Activated CD4-positive, alpha-beta T cell treated with anti-CD3 and anti-CD28 coated beads, Interleukin-10, Interleukin-2, amounts not matched to agents 100 ng/mL and 50 ng/mL, durations not matched to agents 16 hours and 8 hours (primary cell): ENCODE measurements at regions not wholly inside any gene's neighbourhood (a gene's known extent, or its start where the extent isn't known, plus 50 kb on each side); places are given as distances from the start of the nearest gene placed in this dataset.

ENCODE experiments used
- DNase-seq: peaks from one replicate; pipeline ENCODE4 v3.0.0-alpha.2; 2020

- DNase-seq: no peak
Observed at GRCh38 chr4:1472911-1473518, 66.8 kb upstream of the NKX1-1 start.

- no peak for DNase-seq
Observed at GRCh38 chr4:1472148-1472797, 66.0 kb upstream of the NKX1-1 start.

DNA sequence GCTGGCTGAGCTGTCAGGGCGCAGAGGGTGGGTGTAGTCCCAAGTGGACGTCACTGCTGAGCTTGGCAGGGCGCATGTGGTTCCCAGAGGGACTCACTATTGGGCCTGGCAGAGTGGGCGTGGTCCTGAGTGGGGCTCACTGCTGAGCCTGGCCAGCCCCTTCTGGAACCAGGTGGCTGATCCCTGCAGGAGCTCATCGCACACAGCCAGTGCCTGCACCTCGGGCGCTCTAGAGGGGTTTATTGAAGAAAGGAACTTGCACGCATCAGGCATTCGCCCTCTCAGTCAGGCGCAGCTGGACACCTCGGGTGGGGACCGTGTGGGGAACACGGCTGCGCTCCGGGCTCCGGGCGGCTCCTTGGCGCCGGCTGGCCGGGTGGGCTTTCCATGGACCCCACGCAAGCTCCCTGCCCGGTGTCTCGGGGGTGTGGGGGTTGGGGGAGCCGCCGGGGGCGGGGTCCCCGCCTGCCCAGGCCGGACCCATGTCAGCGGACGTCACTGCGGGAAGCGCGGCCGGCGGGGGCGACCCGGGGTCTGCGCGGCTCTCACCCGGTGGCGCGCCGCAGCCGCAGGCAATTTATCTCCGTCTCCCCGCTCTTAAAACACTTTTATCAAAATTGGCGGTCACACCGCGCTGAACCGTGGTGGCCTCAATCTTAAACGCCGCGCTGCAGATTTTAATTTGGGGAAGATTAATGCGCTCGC, 65.4 kb upstream of the NKX1-1 start:
- DNase-seq: no peak

DNA sequence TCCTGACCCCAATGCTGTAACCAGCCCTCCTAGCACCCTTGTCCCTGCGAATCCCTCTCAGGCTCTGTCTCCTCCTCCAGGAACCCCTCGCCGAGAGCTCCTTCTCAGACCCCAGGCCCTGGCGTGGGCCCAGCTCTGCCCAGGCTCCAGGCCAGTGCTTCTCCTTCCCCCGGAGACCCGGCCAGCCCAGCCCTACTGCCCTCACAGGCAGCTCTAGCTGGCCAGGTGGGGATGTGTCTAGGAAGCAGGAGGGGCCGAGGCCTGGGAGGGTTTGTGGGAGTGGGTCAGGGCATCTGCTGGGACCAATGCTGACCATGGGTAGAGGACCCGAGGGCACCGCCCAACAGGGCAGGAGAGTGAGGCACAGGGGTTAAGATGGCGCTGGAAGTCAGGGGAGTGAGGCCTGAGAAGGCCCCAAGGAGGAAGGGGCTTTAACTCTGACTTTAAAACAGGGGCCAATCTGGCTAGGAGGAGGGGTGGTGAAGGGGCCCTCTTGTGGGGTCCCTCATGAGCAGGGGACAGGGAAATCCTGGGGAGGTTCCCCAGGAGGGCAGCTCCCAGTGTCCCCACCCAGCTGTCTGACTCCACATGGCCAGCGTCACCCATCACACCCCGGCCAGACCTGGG, 64.7 kb upstream of the NKX1-1 start:
- no peak for DNase-seq

DNA sequence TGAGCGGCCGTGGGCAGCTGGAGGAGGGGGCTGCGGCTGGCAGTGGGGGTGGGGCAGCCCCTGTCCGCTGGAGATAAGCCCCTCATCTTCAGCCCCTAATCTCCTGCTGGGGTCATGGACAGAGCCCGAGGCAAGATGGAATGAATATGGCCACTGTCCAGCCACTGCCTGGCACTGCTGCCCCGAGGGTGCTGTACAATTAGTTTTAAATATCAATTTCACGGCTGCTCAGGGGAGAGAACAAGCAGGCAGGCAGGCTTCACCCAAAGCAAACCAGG, 64.1 kb upstream of the NKX1-1 start:
- no peak for DNase-seq

- no peak for DNase-seq
Observed at GRCh38 chr4:1469607-1470392, 63.6 kb upstream of the NKX1-1 start.

DNA sequence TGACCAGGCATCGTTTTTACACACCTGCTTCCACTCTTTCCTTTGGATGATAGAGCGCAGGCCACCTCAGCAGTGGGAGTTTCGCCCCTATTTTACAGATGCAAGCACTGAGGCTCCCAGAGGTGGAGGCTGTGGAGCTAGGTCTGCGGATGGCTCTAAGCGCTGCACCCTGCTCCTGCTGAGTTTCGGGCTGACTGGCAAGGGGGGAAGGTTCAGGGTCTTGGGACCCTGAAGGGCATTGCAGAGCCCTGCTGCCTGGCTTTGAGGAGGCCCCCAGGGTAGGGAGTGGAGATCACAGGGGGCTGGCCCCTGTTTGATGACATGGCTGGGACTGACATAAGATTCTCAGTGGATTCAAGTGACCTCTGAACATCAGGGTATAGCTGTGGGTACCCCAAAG, 62.8 kb upstream of the NKX1-1 start:
- no peak for DNase-seq

- DNase-seq: no peak
Observed at GRCh38 chr4:1467581-1468458, 61.6 kb upstream of the NKX1-1 start.

- no peak for DNase-seq
Observed at GRCh38 chr4:1466863-1467165, 60.6 kb upstream of the NKX1-1 start.

DNA sequence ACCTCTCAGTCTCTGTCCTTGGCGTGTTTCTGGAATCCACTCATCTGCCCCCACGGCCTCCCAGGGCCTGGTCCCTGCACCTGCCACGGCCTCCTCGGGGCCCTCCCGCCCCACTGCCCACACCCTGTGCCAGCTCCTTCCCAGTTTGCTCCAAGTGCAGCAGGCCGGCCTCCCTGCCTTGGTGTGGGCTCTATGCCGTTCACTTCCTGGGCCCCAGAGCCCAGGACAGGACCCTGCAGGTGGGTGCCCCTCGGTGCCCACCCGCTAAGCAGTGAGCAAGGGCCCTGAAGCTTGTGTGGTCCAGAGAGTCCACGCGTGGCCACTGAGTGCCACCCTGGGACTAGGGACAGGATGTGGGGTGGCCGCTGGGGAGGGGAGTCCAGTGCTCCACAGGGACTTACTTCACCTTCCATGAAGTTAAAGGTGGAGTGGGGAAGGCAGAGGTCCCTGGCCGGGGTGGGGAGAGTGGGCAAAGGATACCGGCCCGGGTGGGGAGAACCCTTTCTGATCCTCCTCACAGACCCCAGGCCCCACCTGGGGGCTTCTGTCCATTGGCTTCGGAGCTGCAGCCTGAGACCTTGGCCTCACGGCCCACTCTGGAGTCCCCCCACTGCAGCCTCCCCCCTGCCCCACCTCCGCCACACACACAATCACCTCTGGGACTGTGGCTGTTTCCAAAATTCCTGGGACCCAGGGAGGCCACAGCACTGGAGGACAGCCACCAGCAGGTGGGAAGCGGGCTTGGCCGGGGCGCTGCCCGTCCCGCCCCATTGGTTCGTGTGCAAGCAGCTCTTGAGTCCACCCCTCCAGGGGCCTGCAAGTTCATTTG, 60.0 kb upstream of the NKX1-1 start:
- DNase-seq: no peak

DNA sequence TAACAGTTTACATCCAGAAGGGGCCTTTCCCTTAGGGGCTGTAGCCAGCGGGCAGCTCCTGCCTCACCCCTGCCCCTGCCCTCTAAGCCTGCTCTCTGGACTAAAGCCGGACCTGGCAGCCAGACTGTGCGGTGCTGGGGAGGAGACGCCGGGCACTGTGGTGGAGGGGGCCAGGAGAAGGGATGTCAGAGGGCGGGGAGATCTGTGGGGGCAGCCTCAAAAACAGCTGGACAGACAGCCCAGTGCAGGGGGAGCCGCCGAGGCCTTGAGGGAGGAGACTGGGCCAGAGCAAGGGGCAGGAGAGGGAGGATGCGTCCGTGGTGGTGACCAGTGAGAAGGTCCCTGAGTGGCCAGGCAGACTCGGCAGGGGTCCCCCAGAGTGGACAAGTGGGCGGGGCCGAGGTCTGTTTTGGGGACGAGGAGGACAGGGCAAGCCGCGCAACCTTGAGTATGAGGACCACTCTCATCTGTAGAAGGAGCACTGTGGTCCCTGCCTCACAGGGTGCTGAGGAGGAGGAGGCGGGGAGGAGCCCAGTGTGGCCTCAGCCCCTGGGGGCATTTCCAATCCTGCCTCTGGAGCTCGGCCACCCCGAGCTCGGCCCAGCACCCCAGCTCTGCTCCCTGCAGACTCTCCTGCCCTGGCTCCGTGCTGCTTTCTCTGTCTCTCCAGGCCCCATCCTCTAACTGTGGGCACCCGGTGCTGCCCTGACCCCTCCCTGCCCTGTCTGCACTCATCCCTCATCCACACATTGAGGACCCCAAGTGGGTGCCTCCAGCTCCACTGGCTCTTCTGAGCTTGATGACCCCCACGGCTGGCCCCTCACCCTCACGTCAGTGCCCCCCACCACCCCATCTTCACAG, 59.2 kb upstream of the NKX1-1 start:
- DNase-seq: no peak

GRCh38 chr4:1464581-1465171, 58.4 kb upstream of the NKX1-1 start:
- DNase-seq: no peak

DNA sequence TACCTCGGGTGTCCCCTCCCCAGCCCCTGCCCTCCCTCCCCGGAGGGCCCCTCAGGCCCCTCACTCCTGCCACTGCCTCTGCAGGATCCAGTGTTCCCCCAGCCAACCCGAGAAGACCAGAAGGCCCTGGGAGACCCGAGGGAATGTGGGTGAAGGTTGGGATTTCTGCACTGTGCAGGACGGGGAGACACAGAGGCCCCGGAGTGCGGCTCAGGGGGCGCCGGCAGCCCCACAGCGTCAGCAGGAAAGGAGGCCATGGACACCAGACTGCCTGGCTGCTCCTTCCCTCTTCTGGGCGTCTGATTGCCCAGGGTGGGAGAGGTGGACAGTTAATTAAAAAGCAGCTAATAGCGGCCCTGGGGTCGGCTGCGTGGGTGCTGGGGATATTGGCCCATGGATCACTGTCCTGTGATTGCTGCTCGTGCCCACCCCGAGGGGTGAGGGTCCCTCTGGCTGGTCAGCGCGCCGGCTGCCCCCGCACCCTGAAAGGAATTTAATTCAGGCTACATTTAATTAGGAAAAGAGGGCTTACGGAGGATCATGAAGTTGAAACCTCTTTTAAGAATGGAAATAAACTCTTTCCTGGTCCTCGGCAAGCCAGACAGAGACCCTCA, 57.8 kb upstream of the NKX1-1 start:
- DNase-seq: no peak

DNA sequence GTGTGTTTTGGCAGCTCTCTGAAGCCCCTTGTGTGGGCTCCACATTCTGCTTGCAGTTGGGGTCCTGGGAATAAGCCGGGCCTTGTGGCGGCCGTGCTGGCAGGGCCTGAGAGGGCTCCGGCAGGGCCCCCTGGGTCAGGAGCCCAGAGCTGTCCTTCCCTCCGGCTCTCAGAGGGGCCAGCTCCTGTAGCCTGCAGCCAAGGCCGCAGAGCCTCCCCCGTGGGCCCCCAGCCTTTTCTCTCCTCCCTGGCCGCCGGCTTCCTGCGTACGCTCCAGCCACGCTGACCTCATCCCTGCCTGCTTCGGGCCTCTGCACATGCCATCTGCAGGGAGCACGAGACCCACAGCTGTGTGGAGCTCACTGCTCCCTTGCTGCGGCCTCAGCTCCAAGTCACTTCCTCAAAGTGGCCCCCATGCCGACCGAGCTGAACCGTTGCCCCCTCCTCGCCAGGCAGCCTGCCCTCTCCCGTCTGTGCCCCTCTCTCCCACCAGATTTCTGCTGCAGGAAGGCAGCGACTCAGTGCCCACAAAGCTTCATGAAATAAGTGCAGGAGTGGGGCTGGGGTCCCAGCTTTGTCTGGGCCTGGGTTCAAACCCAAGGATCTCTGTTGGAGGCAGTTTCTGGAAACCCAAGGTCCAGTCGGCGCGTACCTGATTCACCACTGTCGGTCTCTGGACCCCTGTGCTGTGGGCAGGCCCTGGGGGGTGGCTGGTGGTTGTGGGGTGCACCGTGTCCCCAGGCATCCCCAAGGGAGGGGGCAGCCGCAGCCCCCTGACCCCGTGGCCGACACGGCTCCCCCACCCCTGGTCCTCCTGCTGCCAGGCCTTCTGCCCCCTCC, 57.1 kb upstream of the NKX1-1 start:
- DNase-seq: no peak

GRCh38 chr4:1462768-1463075, 56.5 kb upstream of the NKX1-1 start:
- no peak for DNase-seq

DNA sequence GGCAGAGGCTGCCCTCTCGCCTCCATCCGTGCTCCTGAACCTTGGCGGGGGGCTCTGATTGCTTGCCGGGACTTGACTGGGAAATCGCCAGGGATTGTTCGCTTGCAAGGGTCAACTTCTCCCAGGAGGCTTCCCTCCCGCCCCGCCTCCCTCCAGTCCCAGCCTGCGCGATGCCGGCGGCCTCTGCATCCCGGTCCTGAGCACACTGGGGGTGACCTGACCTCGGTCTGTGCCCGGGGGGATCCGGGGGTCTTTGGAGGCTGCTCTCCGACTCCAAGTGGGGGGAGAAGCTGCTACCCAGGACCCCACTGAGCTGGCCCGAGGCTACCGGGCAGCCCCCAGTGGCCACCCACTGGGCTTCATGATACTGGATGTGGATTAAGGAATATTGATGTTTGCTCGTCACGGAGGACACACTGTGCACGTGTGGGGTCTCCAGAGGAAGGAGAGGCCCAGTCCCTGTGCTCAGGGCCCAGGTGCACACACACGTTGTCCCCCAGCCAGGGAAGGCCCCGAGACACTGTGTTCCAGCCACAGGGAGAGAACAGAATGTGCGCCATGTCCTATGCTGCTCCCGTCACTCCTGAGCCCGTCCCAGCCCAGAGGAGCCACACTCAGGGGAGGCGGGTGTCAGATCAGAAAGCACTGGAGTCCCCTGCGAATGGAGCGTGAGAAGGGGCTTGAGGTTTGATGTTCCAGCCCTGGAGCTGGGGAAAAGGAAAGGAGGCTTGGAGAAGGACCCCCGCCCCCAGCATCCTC, 55.9 kb upstream of the NKX1-1 start:
- DNase-seq: no peak

- DNase-seq: no peak
Observed at GRCh38 chr4:1460967-1461868, 55.0 kb upstream of the NKX1-1 start.
